GM18505 (cell line): ENCODE measurements at regions not wholly inside any gene's neighbourhood (a gene's known extent, or its start where the extent isn't known, plus 50 kb on each side); places are given as distances from the start of the nearest gene placed in this dataset.
"Not testable (repeated sequence)": the region's sequence is repeated elsewhere in the genome, so short reads cannot be mapped to it uniquely, and the experiment has no call there.

Source experiments
- ATAC-seq: cut with Tn5 transposase; IDR thresholded peaks from one replicate; pipeline ENCODE4 v1.9.1; 2021; ENCODE audit not compliant: unreplicated experiment
- POLR2A ChIP-seq: IDR thresholded peaks from 4 replicates; pipeline ENCODE4 v1.6.1; 2011; ENCODE audit warnings: borderline replicate concordance; ENCODE audit not compliant: insufficient read depth, insufficient read length; ENCODE audit errors: extremely low read depth

DNA sequence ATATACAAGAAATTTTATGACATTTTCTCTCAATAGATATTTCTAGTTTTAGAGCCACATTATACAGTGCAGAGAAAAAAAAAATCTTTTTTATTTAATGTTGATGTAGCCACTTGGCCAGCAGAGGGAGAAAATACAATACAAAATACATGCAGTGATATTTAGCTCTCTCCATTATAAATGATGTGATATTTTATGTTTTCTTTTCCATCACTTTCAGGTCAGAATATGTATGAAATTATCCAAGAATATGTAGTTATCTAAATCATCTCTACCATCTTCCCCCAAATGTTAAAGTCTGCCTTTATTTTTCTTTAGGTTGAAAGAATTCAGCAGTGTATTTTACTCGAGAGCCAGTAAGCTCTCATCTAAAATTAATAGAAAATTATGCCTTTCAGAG lies 533.6 kb upstream of the FSHR start:
- ATAC-seq, result no peak
- TF ChIP-seq POLR2A, result no peak

DNA sequence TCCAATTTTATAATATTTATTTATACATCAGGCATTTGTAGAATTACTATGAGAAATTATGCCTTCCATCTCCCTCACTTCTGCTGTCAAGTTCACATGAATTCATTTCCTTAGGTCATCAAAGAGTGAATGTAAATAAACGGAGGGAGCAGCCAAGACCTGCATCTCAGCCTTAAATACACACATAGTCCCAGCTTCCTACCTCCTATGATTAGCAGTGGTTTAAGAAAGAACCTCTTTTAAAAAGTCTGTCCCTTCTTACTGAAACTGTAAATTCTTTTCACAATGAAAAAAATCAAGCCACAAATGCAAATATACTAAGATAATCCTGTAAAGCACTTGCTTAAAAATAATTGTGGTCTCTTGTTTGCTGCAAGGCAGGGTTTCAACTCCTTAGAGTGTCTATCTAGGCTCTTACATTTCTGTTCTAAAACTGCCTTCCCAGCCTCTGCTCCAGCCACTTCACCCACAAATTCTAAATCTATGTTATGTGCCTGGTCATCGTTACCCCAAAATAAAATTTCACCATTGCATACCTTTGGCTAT lies 532.7 kb upstream of the FSHR start:
- TF ChIP-seq POLR2A, result no peak

DNA sequence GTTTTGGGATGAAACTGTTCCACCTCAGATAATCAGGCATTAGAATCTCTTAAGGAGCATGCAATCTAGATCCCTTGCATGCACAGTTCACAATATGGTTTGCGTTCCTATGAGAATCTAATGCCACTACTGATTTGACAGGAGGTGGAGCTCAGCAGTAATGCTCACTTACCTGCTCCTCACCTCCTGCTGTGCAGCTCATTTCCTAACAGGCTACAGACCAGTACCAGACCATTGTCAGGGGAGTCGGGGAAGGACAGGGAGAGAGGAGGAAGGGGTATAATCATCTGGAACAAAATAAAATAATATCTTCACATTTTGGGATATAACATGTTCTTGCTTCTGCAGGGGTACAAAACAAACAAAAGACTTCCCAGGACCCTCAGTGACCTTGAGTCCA lies 532.0 kb upstream of the FSHR start:
- TF ChIP-seq POLR2A, result no peak
- ATAC-seq, result no peak

More for the DNA sequence above, 532.7 kb upstream of the FSHR start:
- no peak for ATAC-seq

DNA sequence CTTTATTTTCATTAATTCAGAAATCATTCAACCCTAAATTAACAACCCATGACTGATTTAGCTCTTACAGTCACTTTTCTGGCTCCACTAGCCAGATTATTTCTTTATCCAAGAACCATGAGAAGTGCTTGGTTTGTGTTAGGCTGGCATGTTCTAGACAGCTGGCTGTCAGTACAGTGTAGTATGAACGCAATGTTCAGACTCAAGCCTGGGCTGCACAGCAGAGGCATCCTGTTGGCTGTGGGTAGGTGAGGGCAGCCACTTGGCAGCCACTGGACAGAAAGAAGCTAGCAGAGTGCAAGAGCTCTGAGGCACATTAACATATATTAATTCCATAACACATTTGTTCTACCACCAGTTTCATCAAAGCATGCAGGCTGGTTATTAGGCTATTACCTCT lies 522.9 kb upstream of the FSHR start:
- TF ChIP-seq POLR2A, result no peak
- no peak for ATAC-seq

DNA sequence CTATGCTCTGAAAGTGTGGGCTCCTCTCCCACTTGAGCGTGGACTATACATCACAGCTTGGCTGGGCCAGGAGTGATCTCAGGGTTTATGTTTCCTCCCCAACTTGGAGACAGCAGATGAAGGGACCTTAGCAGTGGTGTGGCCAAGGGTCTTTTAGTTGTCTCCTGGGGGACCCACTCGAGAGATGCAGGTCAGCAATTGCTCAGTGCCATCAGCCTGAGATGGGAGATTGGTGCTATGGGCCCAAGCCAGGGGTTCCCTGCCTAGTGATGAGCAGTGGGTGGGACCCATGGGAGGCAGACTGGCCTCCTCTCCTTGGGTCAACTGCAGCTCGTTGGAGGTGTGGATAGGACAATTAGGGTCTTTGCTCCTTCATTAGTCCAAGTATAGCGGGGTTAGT lies 510.5 kb upstream of the FSHR start:
- no peak for ATAC-seq
- TF ChIP-seq POLR2A, result no peak

DNA sequence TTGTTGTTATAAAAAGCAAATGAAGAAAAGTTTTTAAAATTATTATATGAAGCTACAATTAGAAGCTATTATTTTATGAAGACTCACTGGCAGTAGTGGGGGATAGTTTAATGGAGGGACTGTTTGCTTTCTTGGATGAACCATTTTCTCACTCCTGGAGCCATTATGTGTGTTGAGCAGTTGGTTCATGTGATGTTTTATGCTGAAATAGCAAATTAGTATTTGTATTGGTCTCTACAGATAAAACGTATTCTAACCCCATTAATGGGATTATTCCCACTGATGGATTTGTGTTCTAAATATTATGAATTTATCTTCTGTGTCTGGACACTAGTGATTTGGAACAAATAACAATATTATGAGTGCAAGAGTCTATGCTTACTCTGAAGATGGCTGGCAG lies 507.5 kb upstream of the FSHR start:
- no peak for TF ChIP-seq POLR2A

DNA sequence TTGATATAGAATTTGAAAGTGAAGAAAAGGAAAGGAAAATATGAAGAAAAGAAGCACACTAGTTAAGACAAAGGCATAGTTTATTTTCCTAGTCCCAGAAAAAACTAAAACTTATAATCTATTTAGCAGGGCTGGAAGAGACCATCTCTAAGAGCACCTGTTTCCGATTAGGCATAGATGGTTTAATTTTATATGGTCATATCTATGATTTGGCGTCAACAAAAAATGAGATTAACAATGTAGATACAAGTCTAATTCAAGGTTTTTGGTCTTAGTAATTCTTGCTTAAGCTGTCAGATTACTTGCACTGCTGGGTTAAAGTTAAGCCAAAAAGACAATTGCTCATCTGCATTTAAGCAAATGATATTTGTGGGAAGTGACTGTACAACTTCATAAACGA lies 502.5 kb upstream of the FSHR start:
- no peak for TF ChIP-seq POLR2A
- no peak for ATAC-seq

More for the DNA sequence above, 507.5 kb upstream of the FSHR start:
- ATAC-seq, result no peak

DNA sequence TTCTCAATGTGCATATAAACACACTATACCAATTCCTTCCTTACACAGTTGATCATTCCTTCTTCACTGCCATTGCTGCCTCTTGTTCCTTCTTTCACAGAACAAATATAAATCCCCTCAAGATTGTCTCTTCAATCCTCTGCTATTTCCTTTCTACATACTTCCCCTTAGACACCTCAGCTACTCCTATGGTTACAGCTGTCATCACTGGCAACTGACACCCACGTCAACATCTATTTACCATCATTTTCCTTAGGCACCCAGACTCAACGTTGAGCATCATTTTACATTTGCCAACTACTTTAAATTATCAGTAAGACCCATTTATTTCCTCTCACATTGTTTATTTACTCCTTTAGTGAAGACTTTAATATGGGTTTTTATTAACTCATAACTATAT lies 488.8 kb upstream of the FSHR start:
- no peak for ATAC-seq
- TF ChIP-seq POLR2A, result no peak

DNA sequence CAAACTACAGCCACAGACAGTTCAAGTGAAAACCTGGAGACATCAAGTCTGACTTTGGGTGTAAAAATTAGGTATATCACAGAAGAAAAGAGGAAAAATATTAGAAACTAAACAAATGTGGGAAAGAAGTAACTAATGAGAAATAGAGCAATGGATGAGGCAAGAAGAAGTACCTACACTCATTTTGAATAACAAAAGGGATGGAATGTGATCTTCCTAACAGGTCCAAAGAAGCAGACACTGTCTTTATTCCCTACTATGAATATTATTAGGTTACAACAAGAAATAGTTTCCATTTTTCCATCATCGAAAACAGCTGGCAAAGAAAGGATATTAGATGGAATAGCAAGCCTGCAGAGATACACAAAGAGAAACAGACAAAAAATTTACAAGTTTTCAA lies 486.3 kb upstream of the FSHR start:
- TF ChIP-seq POLR2A, result no peak
- no peak for ATAC-seq

DNA sequence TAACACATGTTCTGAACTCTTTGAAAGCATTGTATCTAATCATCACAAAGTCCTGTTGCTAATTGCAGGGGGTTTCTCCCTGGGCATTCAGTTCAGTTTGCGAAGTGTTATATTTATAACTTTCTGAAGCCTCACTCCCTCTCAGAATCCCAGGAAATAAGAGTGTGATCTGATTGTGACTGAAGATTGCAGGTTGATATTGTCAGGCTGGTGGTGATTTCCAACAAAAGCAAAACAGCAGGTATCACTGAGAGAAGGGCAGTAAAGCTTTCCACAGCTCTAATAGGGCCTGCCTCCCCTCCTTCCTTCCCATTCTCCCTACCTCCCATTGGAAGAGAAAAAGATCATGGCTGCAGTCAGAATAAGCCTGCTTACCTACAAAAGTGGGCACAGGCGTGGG lies 466.7 kb upstream of the FSHR start:
- no peak for ATAC-seq
- TF ChIP-seq POLR2A, result no peak

DNA sequence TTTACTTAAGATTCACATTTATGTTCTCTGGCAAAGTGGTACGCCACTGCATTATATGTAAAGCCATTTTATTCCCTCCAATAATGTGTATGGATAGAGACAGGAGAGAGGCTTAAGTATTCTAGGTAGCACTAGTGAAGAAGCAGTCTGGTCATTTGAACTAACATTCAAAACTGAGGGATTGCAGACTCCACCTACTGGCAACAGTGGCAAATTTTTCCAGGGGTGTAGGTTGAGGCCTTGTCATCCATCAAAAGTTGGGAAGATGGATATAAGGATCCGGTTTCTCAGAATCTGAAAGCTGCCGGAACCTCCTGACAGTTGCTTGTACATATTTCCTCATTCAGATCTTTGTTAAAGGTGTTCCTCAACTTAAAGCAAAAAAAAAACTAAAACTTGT lies 465.5 kb upstream of the FSHR start:
- TF ChIP-seq POLR2A, result no peak
- no peak for ATAC-seq

DNA sequence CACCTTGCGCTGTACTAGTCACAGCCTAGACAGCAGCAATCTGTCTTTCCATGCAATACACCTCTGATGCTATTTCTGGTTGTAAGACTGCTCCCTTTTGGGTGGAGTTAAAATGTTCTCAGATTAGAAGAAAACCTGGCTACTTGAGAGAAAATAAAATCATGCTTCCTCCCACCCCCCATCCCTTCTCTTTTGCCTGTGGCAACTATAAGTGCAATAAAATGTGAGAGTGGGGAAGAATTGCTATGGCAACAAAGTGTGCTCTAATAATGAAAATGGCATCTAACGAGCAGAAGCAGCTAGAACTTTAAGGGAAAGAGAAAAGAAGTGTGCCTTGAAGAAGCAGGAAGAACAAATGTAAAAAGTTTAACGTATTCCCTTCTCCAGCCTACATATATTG lies 464.2 kb upstream of the FSHR start:
- ATAC-seq, result no peak

DNA sequence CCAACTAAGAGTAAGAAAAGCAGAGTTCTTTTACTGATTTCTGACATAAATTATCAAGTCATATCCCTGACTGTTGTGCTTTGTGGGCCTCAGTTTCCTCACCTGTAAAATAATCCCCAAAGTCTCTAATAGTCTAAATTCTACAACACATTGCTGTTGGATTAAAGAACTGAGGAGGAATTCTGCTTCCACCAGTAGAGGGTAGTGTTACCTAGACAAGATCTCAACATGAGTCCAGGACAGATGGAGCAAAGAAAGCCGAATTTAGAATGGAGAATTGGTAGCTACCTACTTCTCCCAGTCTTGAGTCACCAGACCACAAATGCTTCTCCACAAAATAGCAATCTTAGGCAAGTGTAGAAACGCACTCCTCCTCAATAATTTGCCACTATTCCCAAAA lies 462.5 kb upstream of the FSHR start:
- no peak for ATAC-seq
- no peak for TF ChIP-seq POLR2A

More for the DNA sequence above, 464.2 kb upstream of the FSHR start:
- no peak for TF ChIP-seq POLR2A

DNA sequence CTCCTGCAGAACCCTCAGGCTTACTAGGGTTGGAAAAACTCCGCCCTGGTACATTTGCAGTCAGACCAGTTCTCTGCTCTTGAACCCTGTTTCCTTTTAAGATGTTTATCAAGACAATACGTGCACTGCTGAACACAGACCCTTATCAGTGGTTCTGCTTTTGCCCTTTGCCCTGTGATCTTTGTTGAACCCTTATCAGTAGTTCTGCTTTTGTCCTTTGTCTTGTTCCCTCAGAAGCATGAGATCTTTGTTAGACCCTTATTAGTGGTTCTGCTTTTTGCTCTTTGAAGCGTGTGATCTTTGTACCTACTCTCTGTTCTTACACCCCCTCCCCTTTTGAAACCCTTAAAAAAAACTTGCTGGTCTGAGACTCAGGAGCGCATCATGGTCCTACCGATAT lies 457.5 kb upstream of the FSHR start:
- ATAC-seq, result not testable (repeated sequence)

DNA sequence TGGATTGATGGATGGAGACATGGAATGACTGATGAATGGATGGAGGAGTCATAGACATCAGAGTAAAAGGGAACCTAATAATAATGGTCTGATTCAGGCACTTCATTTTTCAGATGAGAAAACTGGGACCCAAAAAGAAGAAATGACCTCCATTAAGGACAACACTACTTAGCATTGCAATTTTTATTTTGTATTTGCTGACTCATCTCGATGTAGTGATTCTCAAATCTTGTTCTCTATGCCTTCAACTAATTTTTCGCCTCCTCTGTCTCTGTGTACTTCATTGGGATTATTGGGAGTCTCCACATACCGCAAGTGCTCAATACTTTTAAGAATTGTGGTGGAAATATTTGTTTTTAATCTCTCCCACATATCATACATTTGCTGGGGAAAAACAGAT lies 446.2 kb upstream of the FSHR start:
- no peak for ATAC-seq
- no peak for TF ChIP-seq POLR2A

DNA sequence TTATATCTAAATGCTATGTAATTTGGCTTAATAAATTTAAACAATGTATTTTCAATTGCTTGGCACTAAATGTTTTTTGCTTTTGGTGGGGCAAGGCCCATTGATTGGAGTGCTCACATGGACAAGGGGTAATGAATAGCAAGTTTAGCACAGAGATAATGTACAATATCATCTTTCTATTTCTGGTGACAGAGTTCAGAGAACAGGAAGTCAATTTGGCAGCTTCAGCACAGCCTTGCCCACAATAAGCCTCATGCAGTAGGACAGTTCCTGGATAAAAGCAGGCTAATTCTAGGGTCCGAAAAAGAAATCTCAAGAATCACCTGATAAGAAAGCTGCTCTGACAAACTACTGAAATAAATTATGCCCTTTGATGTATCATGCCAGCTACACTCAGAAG lies 443.9 kb upstream of the FSHR start:
- TF ChIP-seq POLR2A, result no peak
- no peak for ATAC-seq

DNA sequence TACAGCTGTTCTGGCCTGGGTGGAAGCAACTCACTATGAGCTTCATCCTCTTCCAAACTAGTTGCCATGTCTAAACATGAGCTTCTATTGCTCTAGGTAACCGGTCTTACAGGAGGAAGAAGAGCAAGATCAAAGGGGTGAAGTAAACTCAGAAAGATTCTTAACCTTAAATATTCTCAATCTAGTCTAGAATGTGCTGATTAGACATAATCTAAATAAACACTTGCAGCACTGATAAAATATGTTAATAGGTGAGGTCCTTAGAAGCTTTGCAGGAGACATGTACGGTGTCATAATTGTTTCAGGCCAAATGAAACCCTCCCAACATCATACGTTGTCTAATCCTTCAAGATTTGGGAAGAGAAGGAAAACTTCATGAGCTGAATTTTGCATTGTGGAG lies 431.6 kb upstream of the FSHR start:
- no peak for ATAC-seq
- no peak for TF ChIP-seq POLR2A
